Fibroblast of upper back skin (primary cell): ENCODE measurements at regions not wholly inside any gene's neighbourhood (a gene's known extent, or its start where the extent isn't known, plus 50 kb on each side); places are given as distances from the start of the nearest gene placed in this dataset.
"Not testable (repeated sequence)": the region's sequence is repeated elsewhere in the genome, so short reads cannot be mapped to it uniquely, and the experiment has no call there.

ENCODE experiments used
- DNase-seq: peaks from one replicate; pipeline ENCODE4 v3.0.0-alpha.2; 2013

DNA sequence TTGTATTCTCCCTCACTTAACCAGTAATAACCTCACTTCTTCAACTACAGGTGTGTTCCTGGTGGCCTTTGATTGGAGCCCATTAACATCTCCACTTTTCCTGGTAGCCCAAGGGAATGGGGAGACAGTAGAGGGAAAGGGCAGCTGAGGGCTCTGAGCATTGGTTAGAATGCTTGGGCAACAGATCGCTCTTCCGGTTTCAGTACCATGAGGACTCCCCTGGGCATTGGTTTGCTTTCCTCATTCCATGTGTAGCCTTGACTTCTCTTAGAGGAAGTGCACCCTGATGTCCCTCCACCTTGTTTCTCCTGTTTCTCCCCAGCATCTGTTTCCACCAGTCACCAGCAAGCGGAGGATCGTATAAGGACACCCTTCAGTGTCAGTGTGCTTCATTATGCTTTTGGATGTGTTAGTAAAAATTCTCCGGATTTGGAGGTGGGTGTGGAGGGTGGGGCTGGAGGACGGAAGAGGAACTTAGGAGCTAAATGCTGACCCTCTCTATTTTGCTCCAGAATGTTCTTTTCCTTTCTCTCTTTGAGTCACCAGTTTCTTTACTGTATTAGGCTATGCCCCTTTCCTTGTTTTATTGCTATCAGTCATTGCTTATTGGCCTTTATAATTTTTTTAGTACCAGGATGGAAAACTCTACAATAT lies 50.6 kb upstream of the ZNG1B start:
- DNase-seq: not testable (repeated sequence)

- not testable (repeated sequence) for DNase-seq
Measured at GRCh38 chr2:113379621-113380020, 57.9 kb upstream of the ZNG1B start.

DNA sequence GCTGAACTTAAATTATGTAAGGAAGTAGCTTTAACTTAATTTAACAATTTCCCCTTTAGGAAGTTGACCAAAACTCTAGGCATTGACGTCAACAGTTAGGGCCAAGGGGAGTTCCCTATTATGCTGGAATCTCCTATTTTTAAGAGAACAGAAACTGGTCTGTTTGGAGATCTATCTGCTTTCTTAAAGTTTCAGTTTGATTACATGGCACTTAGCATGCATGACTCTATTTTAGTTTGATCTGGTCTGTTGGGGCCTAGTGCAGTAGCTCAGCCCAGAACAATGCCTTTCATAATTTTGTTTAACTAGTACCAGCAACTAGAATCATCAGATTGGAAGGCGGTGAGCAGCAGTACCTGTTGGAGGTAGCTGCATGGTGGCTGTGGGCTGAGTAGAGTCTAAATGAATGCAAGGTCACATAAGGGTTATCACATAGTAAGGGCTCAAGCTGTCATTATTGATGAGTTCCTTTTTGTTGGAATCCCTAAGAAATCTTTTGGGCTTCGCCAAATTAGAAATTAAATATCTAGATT lies 60.5 kb upstream of the ZNG1B start:
- DNase-seq: no peak

DNA sequence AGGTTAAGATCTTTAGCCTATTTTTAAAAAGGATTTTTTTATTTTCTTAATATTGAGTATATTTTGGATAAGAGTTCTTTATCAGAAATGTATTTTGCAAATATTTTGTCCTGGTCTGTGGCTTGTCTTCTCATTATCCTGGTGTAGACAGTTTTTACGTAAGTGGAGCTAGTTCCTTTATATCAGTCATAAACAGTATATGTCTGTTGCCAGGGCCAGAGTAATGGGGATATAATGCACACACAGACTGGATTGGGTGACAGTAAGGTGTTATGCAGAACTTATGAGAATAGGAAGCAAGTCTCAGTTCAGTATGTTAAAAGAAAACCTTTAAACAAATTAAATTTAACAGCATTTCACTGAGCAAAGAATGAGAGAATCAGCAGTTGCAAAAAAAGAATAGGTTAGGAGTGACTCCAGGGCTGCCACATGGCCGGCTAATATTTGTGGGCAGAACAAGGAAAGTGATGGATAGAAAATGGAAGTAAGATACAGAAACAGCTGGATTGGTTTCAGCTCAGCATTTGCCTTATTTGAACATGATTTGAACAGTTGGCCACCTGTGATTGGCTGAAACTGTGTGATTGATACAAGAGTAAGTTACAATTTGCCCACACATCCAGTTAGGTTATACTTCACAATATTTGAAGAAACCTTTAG lies 61.1 kb upstream of the ZNG1B start:
- DNase-seq: no peak

DNA sequence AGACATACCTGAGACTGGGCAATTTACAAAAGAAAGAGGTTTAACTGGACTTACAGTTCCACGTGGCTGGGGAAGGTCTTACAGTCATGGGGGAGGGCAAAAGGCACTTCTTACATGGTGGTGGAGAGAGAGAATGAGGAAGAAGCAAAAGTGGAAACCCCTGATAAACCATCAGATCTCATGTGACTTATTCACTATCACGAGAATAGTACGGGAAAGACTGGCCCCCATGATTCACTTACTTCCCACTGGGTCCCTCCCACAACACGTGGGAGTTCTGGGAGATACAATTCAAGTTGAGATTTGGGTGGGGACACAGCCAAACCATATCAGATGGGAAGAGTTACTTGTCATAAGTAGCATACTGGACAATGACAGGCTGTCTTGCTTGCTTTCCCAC lies 62.6 kb upstream of the ZNG1B start:
- not testable (repeated sequence) for DNase-seq

DNA sequence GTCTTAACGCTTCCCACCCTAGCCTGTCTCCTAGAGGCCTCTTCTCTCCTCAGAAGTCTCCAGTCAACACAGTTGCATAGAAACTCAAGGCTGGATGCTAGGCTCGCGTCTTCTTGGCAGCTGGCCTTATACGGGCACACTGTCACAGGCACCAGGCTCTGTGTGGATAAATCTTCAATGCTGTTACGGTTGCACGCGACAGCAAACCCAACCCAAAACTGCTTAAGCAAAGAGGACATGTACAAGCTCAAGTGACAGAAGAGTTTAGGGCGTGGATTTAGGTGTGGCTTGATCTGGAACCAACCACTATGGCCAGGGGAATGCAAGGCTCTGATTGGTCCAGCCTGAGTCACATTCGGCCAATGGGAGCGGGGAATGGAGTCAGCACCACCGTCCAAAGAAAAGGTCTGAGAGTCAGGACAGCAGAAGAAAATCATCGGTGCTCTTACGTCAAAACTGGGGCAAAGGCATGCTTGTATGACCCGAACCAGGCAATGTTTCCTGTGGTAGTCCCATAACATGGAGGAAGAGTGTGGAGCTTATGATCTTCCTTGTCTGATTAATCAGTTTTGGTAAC lies 65.1 kb upstream of the ZNG1B start:
- not testable (repeated sequence) for DNase-seq

GRCh38 chr2:113370478-113371091 lies 66.9 kb upstream of the ZNG1B start:
- peak; percentile 78 for DNase-seq

- DNase-seq: no peak
Measured at GRCh38 chr2:113370030-113370429, 67.5 kb upstream of the ZNG1B start.

DNA sequence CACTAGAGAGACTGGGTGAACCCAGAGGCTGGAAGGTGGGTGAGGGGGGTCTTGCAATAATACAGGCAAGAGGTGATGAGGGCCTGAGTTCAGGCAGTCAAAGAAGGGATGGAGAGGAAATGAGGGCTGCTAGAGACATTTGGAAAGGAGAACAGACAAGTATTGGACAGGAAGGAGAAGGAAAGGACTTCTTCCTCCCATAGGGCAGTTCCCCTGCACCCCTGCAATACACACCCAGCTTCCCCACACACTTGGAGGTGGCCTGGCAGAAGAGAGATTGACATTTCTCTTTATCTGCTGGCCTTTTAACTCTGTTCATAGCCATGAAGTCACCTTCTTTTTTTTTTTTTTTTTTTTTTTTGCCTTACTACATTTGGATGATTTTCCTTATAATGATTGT lies 68.9 kb upstream of the ZNG1B start:
- DNase-seq: not testable (repeated sequence)

DNA sequence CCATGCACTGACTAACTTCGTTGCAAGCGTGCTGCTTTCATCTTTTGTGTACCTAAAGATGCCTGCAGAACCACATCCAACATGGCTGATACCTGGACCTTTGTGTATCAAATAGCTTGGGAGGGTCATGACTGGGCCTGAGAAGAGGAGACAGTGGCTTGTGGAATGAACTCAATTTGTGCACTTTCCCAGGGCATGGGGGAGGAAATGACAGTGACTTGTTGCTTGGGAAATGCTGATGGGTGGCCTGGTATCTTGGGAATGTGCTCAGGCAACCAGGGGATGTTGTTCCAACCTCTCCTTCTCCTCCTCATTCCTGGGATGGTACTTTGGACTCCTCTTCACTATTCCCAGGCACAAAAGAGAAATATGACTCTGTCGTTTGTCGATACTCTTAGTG lies 70.7 kb upstream of the ZNG1B start:
- DNase-seq: not testable (repeated sequence)

DNA sequence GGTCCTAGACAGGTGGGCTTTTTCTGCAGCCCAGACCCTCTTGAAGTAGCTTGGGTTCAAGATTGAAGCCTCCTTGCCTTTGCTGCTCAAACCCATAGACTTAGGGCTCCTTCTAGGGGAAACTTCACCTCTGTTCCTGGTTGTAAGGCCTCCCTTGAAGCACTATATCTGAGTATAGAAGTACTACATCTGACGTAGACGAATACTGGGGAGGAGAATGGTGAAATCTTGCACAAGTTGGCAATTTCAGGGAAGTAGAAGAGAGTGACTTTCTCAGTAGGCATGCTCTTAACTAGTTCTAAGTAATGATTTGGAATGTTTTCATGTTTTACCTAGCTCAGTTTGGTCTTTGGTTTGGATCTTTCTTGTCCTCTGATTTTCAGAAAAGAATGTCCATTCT lies 71.7 kb upstream of the ZNG1B start:
- not testable (repeated sequence) for DNase-seq

- DNase-seq: not testable (repeated sequence)
Measured at GRCh38 chr2:113365290-113365689, 72.2 kb upstream of the ZNG1B start.

- no peak for DNase-seq
Measured at GRCh38 chr2:113361051-113361450, 76.4 kb upstream of the ZNG1B start.

DNA sequence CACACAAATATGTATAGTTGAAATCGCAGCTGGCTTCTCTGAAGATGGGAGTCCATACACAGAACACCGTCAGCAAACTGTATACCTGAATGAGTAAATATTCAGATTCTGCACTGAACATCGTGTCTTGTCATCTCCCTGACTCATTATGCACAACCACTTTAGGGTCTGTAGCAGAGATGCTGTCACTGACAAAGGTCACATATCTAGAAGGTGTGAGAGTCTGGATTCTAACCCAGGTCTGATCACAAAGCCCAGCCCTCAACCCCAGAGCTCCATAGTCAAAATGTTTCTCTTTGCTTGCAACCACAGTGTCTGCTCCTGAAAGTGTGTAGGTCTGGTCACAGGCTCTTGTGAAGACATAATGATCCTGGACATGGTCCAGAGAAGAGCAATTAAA lies 78.3 kb upstream of the PAX8 start:
- DNase-seq: no peak

DNA sequence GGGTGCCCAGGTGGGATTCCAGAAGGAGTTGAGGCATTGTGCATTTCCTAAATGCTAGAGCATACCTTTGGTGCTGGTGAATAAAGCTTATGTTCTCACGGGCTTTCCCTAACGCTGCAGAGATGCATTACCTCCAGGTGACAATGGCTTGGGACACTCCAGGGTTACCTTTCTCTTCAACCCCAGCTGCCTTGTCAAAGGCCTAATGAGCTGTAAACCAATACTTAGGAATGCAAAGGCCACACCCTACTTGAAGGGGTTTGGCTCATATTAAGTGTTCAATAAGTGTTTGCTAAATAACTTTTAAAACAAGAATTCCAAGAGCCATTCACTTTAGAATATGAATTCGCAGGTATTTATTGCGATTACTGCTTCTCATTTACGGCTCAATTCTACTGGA lies 77.6 kb upstream of the PAX8 start:
- not testable (repeated sequence) for DNase-seq

DNA sequence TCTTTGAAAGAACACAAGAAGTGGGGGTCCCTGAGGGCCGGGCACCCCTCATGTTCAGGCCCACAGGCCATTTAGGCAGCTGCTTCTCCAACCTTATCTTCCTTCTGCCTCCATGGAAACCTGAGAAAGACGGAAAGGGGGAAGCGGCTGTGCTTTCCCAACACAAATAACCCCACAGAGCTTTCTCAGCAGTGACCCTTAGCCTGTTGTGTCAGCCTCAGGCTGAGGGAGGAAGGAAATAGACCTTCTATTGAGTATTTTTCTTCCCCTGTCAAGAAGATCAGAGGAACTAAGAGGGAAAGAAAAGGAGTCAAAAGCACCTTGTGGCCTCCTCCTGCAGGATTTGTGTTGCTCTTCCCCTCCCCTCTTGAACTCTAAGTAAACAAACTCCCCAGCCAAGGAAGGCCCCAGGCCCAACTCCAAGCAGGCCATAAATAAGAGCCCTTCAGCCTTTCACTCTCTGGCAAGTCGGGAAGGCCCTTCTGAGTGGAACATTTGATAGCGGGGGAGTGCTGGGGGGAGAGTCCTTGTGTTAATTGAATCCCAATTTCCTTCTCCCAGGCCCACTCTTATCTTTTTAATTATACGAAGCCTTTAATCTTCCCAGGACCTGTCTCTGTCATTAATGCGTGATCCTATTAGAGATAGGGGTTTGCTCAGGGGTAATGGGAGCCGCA lies 76.8 kb upstream of the PAX8 start:
- DNase-seq: not testable (repeated sequence)

- no peak for DNase-seq
Measured at GRCh38 chr2:113351375-113352355, 72.9 kb upstream of the PAX8 start.

GRCh38 chr2:113343800-113344199 lies 65.1 kb upstream of the PAX8 start:
- not testable (repeated sequence) for DNase-seq

GRCh38 chr2:113342650-113343049 lies 63.9 kb upstream of the PAX8 start:
- no peak for DNase-seq

DNA sequence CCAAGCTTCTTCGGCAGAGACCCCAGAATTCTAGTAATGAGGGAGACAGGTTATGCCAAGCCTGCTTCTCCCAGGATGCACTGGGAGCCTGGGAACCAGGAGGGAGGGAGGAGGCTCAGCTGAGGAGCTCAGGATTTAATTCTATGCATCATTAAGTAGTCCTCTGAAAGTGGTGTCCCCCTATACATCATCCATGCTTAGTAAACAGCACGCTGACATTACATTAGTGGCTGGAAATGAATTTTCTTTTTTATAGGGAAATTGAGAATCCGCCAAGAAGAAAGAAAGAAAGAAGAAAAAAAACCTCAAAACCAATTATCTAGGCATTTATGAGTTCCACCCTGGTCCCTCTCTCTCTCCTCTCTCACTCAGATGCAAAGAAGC lies 63.1 kb upstream of the PAX8 start:
- DNase-seq: not testable (repeated sequence)

- no peak for DNase-seq
Measured at GRCh38 chr2:113341191-113341869, 62.6 kb upstream of the PAX8 start.
